CD1c-positive myeloid dendritic cell (primary cell): ENCODE measurements at regions not wholly inside any gene's neighbourhood (a gene's known extent, or its start where the extent isn't known, plus 50 kb on each side); places are given as distances from the start of the nearest gene placed in this dataset.
"Not testable (repeated sequence)": the region's sequence is repeated elsewhere in the genome, so short reads cannot be mapped to it uniquely, and the experiment has no call there.

Experiments used
- DNase-seq: peaks from one replicate; pipeline ENCODE4 v3.0.0-alpha.2; 2016; ENCODE audit errors: extremely low spot score

GRCh38 chr2:87674729-87675128 is 73.2 kb upstream of the PLGLB2 start:
- DNase-seq, result not testable (repeated sequence)

GRCh38 chr2:87675487-87675886 is 72.4 kb upstream of the PLGLB2 start:
- not testable (repeated sequence) for DNase-seq

- DNase-seq, result not testable (repeated sequence)
Measured at GRCh38 chr2:87677421-87677923, 70.4 kb upstream of the PLGLB2 start.

- DNase-seq, result not testable (repeated sequence)
Measured at GRCh38 chr2:87678742-87679173, 69.1 kb upstream of the PLGLB2 start.

- not testable (repeated sequence) for DNase-seq
Measured at GRCh38 chr2:87679950-87680349, 67.9 kb upstream of the PLGLB2 start.

GRCh38 chr2:87680691-87681090 is 67.2 kb upstream of the PLGLB2 start:
- DNase-seq, result not testable (repeated sequence)

GRCh38 chr2:87683451-87683850 is 64.4 kb upstream of the PLGLB2 start:
- DNase-seq, result not testable (repeated sequence)

- DNase-seq, result not testable (repeated sequence)
Measured at GRCh38 chr2:87683961-87684360, 63.9 kb upstream of the PLGLB2 start.

GRCh38 chr2:87685558-87685957 is 62.3 kb upstream of the PLGLB2 start:
- not testable (repeated sequence) for DNase-seq

- not testable (repeated sequence) for DNase-seq
Measured at GRCh38 chr2:87686873-87687549, 60.9 kb upstream of the PLGLB2 start.

- not testable (repeated sequence) for DNase-seq
Measured at GRCh38 chr2:87687550-87688270, 60.2 kb upstream of the PLGLB2 start.

- DNase-seq, result not testable (repeated sequence)
Measured at GRCh38 chr2:87691899-87692592, 55.8 kb upstream of the PLGLB2 start.

- DNase-seq, result not testable (repeated sequence)
Measured at GRCh38 chr2:87692914-87693313, 55.0 kb upstream of the PLGLB2 start.

- not testable (repeated sequence) for DNase-seq
Measured at GRCh38 chr2:87693882-87694281, 54.0 kb upstream of the PLGLB2 start.

- DNase-seq, result not testable (repeated sequence)
Measured at GRCh38 chr2:87695596-87696323, 52.1 kb upstream of the PLGLB2 start.
